Breast epithelium (tissue), 3 donors: ENCODE measurements at regions not wholly inside any gene's neighbourhood (a gene's known extent, or its start where the extent isn't known, plus 50 kb on each side); places are given as distances from the start of the nearest gene placed in this dataset.

ENCODE experiments used
- POLR2A ChIP-seq: fragments of 450-650 bp; IDR thresholded peaks from one replicate; pipeline ENCODE4 v1.6.1; 2016; ENCODE audit warnings: antibody characterized with exemption, mild to moderate bottlenecking, moderate library complexity
- POLR2AphosphoS5 ChIP-seq, 3 donors: sonication (generic); formaldehyde crosslinking; IDR thresholded peaks; one replicate each; pipeline ENCODE4 v1.6.1; 2017; ENCODE audit warnings: antibody characterized with exemption in 3 of 3
- TF ChIP-seq, protein P1 (sequence below), 3 donors: fragments of 450-650 bp; IDR thresholded peaks; one replicate each; pipeline ENCODE4 v1.5.1; 2016 to 2017; ENCODE audit warnings: antibody characterized with exemption in 3 of 3, mild to moderate bottlenecking in 3 of 3, moderate library complexity in 3 of 3

DNA sequence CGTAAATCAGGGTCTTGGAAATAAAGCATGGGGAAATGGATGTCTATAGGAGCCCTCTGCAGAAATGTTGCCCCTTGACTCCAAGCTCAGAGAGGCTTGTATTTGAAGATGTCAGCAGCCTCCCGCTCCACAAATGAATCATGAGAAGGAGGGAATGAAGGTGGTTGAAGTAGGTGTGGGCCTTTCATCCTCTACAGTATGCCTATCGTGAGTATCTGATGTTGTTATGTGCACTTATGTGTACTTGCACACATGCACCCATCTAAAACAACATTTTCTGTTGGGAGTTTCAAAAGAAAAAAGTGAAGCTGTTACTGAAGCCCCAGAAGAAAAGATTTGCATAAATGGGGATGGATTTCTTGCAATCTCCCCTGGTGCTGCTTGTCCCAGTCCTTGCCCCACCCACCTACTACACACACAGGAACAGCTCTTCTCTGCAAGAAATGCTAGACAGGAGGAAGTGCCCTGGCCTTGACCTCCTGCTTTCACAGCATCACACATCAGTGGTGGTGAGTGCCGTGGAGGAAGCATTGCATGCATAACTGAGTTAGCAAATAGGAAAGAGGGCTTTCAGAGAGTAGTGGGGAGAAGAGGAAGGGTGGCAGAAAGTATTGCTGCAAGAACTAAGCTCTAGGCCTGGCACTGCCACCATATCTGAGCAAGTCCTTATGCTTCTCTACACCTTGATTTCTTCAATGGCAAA lies 156.1 kb downstream of the SNX18 start:
- TF ChIP-seq, protein P1, sequence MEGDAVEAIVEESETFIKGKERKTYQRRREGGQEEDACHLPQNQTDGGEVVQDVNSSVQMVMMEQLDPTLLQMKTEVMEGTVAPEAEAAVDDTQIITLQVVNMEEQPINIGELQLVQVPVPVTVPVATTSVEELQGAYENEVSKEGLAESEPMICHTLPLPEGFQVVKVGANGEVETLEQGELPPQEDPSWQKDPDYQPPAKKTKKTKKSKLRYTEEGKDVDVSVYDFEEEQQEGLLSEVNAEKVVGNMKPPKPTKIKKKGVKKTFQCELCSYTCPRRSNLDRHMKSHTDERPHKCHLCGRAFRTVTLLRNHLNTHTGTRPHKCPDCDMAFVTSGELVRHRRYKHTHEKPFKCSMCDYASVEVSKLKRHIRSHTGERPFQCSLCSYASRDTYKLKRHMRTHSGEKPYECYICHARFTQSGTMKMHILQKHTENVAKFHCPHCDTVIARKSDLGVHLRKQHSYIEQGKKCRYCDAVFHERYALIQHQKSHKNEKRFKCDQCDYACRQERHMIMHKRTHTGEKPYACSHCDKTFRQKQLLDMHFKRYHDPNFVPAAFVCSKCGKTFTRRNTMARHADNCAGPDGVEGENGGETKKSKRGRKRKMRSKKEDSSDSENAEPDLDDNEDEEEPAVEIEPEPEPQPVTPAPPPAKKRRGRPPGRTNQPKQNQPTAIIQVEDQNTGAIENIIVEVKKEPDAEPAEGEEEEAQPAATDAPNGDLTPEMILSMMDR (IDR thresholded peaks at IDR 0.05) = no peak
- TF ChIP-seq POLR2A (no peak), POLR2AphosphoS5 (IDR thresholded peaks at IDR 0.05) (peak in 1 of 3 donors; percentile 25)
